ENCODE measurements at regions not wholly inside any gene's neighbourhood (a gene's known extent, or its start where the extent isn't known, plus 50 kb on each side); places are given as distances from the start of the nearest gene placed in this dataset.

GRCh38 chr5:29924107-29924506 lies 1269.4 kb upstream of the CDH6 start:
- Histone ChIP-seq H3K27me3 (replicated peaks) (no peaks in the 10 kb centered on the region), H3K4me3 (ENCODE audit: low read depth, low read length) (no peak overlapping the region), H3K27ac (no peak overlapping the region), H3K36me3 (replicated peaks) (no peaks in the 10 kb centered on the region)
- no peak for TF ChIP-seq CTCF (IDR thresholded peaks at IDR 0.05; ENCODE audit: low read depth, low read length, missing control alignments)
- in situ Hi-C loops (cut with HindIII; ENCODE audit: low pct_ligation_motif_present, low sequenced_read_pairs) = no loop called here
- DNase-seq = no peak

- TF ChIP-seq CTCF (IDR thresholded peaks at IDR 0.05; ENCODE audit: low read depth, low read length, missing control alignments) = no peak
- DNase-seq = no peak
- no peak overlapping the region for H3K27ac ChIP-seq
- no peaks in the 10 kb centered on the region for H3K27me3 ChIP-seq (replicated peaks)
- no peaks in the 10 kb centered on the region for H3K36me3 ChIP-seq (replicated peaks)
- H3K4me3 ChIP-seq (ENCODE audit: low read depth, low read length) = no peak overlapping the region
- in situ Hi-C loops (cut with HindIII; ENCODE audit: low pct_ligation_motif_present, low sequenced_read_pairs) = no loop called here
Measured at GRCh38 chr5:29905626-29906353, 1287.7 kb upstream of the CDH6 start.

GRCh38 chr5:29902859-29903258 lies 1290.6 kb upstream of the CDH6 start:
- no peak for DNase-seq
- no peaks in the 10 kb centered on the region for H3K36me3 ChIP-seq (replicated peaks)
- no peaks in the 10 kb centered on the region for H3K27me3 ChIP-seq (replicated peaks)
- no peak for TF ChIP-seq CTCF (IDR thresholded peaks at IDR 0.05; ENCODE audit: low read depth, low read length, missing control alignments)
- H3K4me3 ChIP-seq (ENCODE audit: low read depth, low read length) = no peak overlapping the region
- in situ Hi-C loops (cut with HindIII; ENCODE audit: low pct_ligation_motif_present, low sequenced_read_pairs) = no loop called here
- H3K27ac ChIP-seq = no peak overlapping the region

- no peak for DNase-seq
Measured at GRCh38 chr5:29899583-29899982, 1293.9 kb upstream of the CDH6 start.

GRCh38 chr5:29897916-29898315 lies 1295.6 kb upstream of the CDH6 start:
- in situ Hi-C loops (cut with HindIII; ENCODE audit: low pct_ligation_motif_present, low sequenced_read_pairs) = no loop called here
- no peaks in the 10 kb centered on the region for H3K27me3 ChIP-seq (replicated peaks)
- no peak for TF ChIP-seq CTCF (IDR thresholded peaks at IDR 0.05; ENCODE audit: low read depth, low read length, missing control alignments)
- H3K4me3 ChIP-seq (ENCODE audit: low read depth, low read length) = no peak overlapping the region
- no peak for DNase-seq
- H3K27ac ChIP-seq = no peak overlapping the region
- H3K36me3 ChIP-seq (replicated peaks) = no peaks in the 10 kb centered on the region

More at GRCh38 chr5:29899583-29899982, 1293.9 kb upstream of the CDH6 start:
- Histone ChIP-seq H3K27ac (no peak overlapping the region), H3K4me3 (ENCODE audit: low read depth, low read length) (no peak overlapping the region), H3K27me3 (replicated peaks) (no peaks in the 10 kb centered on the region), H3K36me3 (replicated peaks) (no peaks in the 10 kb centered on the region)
- in situ Hi-C loops (cut with HindIII; ENCODE audit: low pct_ligation_motif_present, low sequenced_read_pairs) = no loop called here
- no peak for TF ChIP-seq CTCF (IDR thresholded peaks at IDR 0.05; ENCODE audit: low read depth, low read length, missing control alignments)

- no peaks in the 10 kb centered on the region for H3K36me3 ChIP-seq (replicated peaks)
- no peak for DNase-seq
Measured at GRCh38 chr5:29896646-29897045, 1296.8 kb upstream of the CDH6 start.

More at GRCh38 chr5:29896646-29897045, 1296.8 kb upstream of the CDH6 start:
- Histone ChIP-seq H3K4me3 (ENCODE audit: low read depth, low read length) (no peak overlapping the region), H3K27me3 (replicated peaks) (no peaks in the 10 kb centered on the region), H3K27ac (no peak overlapping the region)
- no peak for TF ChIP-seq CTCF (IDR thresholded peaks at IDR 0.05; ENCODE audit: low read depth, low read length, missing control alignments)
- in situ Hi-C loops (cut with HindIII; ENCODE audit: low pct_ligation_motif_present, low sequenced_read_pairs) = no loop called here

Data from brain microvascular endothelial cell (primary cell).